SK-N-SH treated with all-trans-retinoic acid at 6 μM for 48 hours (cell line): ENCODE measurements at regions not wholly inside any gene's neighbourhood (a gene's known extent, or its start where the extent isn't known, plus 50 kb on each side); places are given as distances from the start of the nearest gene placed in this dataset.

Source experiments
- ATAC-seq: fragments of 200-7000 bp; cut with Tn5 transposase; 3 replicates; pipeline ENCODE4 v1.9.1; 2020; ENCODE audit warnings: mild to moderate bottlenecking, moderate library complexity
- ARNTL ChIP-seq: fragments of 450-650 bp; formaldehyde crosslinking; IDR thresholded peaks from 2 replicates; pipeline ENCODE4 v1.5.0; 2020; ENCODE audit warnings: low read depth, mild to moderate bottlenecking, moderate library complexity, borderline replicate concordance
- BACH2 ChIP-seq: fragments of 250-450 bp; sonication (Bioruptor Pico); IDR thresholded peaks from 2 replicates; pipeline ENCODE4 v1.9.0; 2021; ENCODE audit warnings: mild to moderate bottlenecking, borderline replicate concordance
- CSDC2 ChIP-seq: fragments of 250-450 bp; sonication (Bioruptor Pico); IDR thresholded peaks from 2 replicates; pipeline ENCODE4 v1.5.0; 2020; ENCODE audit warnings: mild to moderate bottlenecking, moderate library complexity
- ESRRG ChIP-seq: fragments of 250-450 bp; sonication (Bioruptor Pico); IDR thresholded peaks from 2 replicates; pipeline ENCODE4 v1.6.1; 2021; ENCODE audit warnings: mild to moderate bottlenecking
- GLIS3 ChIP-seq: fragments of 250-450 bp; sonication (Bioruptor Pico); IDR thresholded peaks from 2 replicates; pipeline ENCODE4 v1.5.0; 2020; ENCODE audit warnings: mild to moderate bottlenecking, moderate library complexity
- ISL1 ChIP-seq: fragments of 250-450 bp; sonication (Bioruptor Pico); IDR thresholded peaks from 2 replicates; pipeline ENCODE4 v2.1.2; 2022; ENCODE audit warnings: mild to moderate bottlenecking, moderate library complexity
- OSR1 ChIP-seq: fragments of 250-450 bp; sonication (Bioruptor Pico); IDR thresholded peaks from 2 replicates; pipeline ENCODE4 v1.8.0; 2022; ENCODE audit warnings: moderate library complexity, mild to moderate bottlenecking, inconsistent platforms
- POU6F1 ChIP-seq: fragments of 250-450 bp; sonication (Bioruptor Pico); IDR thresholded peaks from 2 replicates; pipeline ENCODE4 v1.8.0; 2021; ENCODE audit warnings: low read depth, mild to moderate bottlenecking, moderate library complexity, borderline replicate concordance
- PPARA ChIP-seq: fragments of 250-450 bp; sonication (Bioruptor Pico); IDR thresholded peaks from 2 replicates; pipeline ENCODE4 v1.5.0; 2020; ENCODE audit warnings: mild to moderate bottlenecking, borderline replicate concordance
- RARB ChIP-seq: fragments of 250-450 bp; sonication (Bioruptor Pico); IDR thresholded peaks from 2 replicates; pipeline ENCODE4 v1.8.0; 2021; ENCODE audit warnings: mild to moderate bottlenecking, moderate library complexity
- SNAI2 ChIP-seq: fragments of 250-450 bp; sonication (Bioruptor Pico); IDR thresholded peaks from 2 replicates; pipeline ENCODE4 v1.5.0; 2020; ENCODE audit warnings: mild to moderate bottlenecking, moderate library complexity
- TOX ChIP-seq: fragments of 250-450 bp; sonication (Bioruptor Pico); IDR thresholded peaks from 2 replicates; pipeline ENCODE4 v1.8.0; 2021; ENCODE audit warnings: mild to moderate bottlenecking, moderate library complexity, borderline replicate concordance
- ZC3H10 ChIP-seq: fragments of 250-450 bp; sonication (Bioruptor Pico); IDR thresholded peaks from 2 replicates; pipeline ENCODE4 v1.5.1; 2021; ENCODE audit warnings: mild to moderate bottlenecking, moderate library complexity
- ZFP3 ChIP-seq: fragments of 250-450 bp; sonication (Bioruptor Pico); IDR thresholded peaks from 2 replicates; pipeline ENCODE4 v1.5.0; 2020; ENCODE audit warnings: mild to moderate bottlenecking, moderate library complexity
- ZFP30 ChIP-seq: fragments of 450-650 bp; formaldehyde crosslinking; IDR thresholded peaks from 2 replicates; pipeline ENCODE4 v1.5.0; 2022; ENCODE audit warnings: mild to moderate bottlenecking, moderate library complexity
- ZNF565 ChIP-seq: fragments of 450-650 bp; formaldehyde crosslinking; conservative IDR thresholded peaks from 2 replicates; pipeline ENCODE4 v1.5.0; 2020; ENCODE audit warnings: low read depth, mild to moderate bottlenecking, moderate library complexity
- ZNF70 ChIP-seq: fragments of 450-650 bp; formaldehyde crosslinking; IDR thresholded peaks from 2 replicates; pipeline ENCODE4 v1.5.0; 2020; ENCODE audit warnings: mild to moderate bottlenecking, moderate library complexity
- ZNF8 ChIP-seq: fragments of 450-650 bp; formaldehyde crosslinking; IDR thresholded peaks from 2 replicates; pipeline ENCODE4 v1.5.0; 2020; ENCODE audit warnings: mild to moderate bottlenecking, moderate library complexity
- TF ChIP-seq, protein P1 (sequence below): fragments of 250-450 bp; sonication (Bioruptor Pico); IDR thresholded peaks from 2 replicates; pipeline ENCODE4 v1.8.0; 2020; ENCODE audit warnings: mild to moderate bottlenecking, moderate library complexity, borderline replicate concordance
- TF ChIP-seq, protein P2 (sequence below): fragments of 250-450 bp; sonication (Bioruptor Pico); IDR thresholded peaks from 2 replicates; pipeline ENCODE4 v1.5.0; 2020; ENCODE audit warnings: mild to moderate bottlenecking, moderate library complexity
- TF ChIP-seq, protein P3 (sequence below): fragments of 250-450 bp; sonication (Bioruptor Pico); IDR thresholded peaks from 2 replicates; pipeline ENCODE4 v1.5.1; 2021; ENCODE audit warnings: mild to moderate bottlenecking, moderate library complexity

GRCh38 chr12:47560415-47560814, 145.4 kb downstream of the RPAP3 start:
- no peak for ATAC-seq
- no peak for TF ChIP-seq ISL1 (CRISPR knock-in tag)
- no peak for TF ChIP-seq CSDC2
- no peak for TF ChIP-seq POU6F1 (CRISPR knock-in tag)
- TF ChIP-seq ZNF565, result no peak
- TF ChIP-seq GLIS3, result no peak
- no peak for TF ChIP-seq ARNTL
- TF ChIP-seq, protein P1, sequence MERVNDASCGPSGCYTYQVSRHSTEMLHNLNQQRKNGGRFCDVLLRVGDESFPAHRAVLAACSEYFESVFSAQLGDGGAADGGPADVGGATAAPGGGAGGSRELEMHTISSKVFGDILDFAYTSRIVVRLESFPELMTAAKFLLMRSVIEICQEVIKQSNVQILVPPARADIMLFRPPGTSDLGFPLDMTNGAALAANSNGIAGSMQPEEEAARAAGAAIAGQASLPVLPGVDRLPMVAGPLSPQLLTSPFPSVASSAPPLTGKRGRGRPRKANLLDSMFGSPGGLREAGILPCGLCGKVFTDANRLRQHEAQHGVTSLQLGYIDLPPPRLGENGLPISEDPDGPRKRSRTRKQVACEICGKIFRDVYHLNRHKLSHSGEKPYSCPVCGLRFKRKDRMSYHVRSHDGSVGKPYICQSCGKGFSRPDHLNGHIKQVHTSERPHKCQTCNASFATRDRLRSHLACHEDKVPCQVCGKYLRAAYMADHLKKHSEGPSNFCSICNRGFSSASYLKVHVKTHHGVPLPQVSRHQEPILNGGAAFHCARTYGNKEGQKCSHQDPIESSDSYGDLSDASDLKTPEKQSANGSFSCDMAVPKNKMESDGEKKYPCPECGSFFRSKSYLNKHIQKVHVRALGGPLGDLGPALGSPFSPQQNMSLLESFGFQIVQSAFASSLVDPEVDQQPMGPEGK (CRISPR knock-in tag), result no peak
- no peak for TF ChIP-seq ZFP30 (CRISPR knock-in tag)
- TF ChIP-seq OSR1 (CRISPR knock-in tag), result no peak
- no peak for TF ChIP-seq ZC3H10 (CRISPR knock-in tag)
- no peak for TF ChIP-seq ZNF70 (CRISPR knock-in tag)
- no peak for TF ChIP-seq ESRRG (CRISPR knock-in tag)
- TF ChIP-seq, all 23 proteins: peak for 0

GRCh38 chr12:47558625-47559345, 147.0 kb downstream of the RPAP3 start:
- no peak for TF ChIP-seq ISL1 (CRISPR knock-in tag)
- TF ChIP-seq, protein P2, sequence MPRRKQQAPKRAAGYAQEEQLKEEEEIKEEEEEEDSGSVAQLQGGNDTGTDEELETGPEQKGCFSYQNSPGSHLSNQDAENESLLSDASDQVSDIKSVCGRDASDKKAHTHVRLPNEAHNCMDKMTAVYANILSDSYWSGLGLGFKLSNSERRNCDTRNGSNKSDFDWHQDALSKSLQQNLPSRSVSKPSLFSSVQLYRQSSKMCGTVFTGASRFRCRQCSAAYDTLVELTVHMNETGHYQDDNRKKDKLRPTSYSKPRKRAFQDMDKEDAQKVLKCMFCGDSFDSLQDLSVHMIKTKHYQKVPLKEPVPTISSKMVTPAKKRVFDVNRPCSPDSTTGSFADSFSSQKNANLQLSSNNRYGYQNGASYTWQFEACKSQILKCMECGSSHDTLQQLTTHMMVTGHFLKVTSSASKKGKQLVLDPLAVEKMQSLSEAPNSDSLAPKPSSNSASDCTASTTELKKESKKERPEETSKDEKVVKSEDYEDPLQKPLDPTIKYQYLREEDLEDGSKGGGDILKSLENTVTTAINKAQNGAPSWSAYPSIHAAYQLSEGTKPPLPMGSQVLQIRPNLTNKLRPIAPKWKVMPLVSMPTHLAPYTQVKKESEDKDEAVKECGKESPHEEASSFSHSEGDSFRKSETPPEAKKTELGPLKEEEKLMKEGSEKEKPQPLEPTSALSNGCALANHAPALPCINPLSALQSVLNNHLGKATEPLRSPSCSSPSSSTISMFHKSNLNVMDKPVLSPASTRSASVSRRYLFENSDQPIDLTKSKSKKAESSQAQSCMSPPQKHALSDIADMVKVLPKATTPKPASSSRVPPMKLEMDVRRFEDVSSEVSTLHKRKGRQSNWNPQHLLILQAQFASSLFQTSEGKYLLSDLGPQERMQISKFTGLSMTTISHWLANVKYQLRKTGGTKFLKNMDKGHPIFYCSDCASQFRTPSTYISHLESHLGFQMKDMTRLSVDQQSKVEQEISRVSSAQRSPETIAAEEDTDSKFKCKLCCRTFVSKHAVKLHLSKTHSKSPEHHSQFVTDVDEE, result no peak
- no peak for TF ChIP-seq CSDC2
- TF ChIP-seq ZFP30 (CRISPR knock-in tag), result no peak
- no peak for TF ChIP-seq ZNF8 (CRISPR knock-in tag)
- TF ChIP-seq ZFP3 (CRISPR knock-in tag), result no peak
- no peak for TF ChIP-seq GLIS3
- TF ChIP-seq BACH2 (CRISPR knock-in tag), result no peak
- no peak for TF ChIP-seq ARNTL
- no peak for TF ChIP-seq SNAI2 (CRISPR knock-in tag)
- TF ChIP-seq, protein P3, sequence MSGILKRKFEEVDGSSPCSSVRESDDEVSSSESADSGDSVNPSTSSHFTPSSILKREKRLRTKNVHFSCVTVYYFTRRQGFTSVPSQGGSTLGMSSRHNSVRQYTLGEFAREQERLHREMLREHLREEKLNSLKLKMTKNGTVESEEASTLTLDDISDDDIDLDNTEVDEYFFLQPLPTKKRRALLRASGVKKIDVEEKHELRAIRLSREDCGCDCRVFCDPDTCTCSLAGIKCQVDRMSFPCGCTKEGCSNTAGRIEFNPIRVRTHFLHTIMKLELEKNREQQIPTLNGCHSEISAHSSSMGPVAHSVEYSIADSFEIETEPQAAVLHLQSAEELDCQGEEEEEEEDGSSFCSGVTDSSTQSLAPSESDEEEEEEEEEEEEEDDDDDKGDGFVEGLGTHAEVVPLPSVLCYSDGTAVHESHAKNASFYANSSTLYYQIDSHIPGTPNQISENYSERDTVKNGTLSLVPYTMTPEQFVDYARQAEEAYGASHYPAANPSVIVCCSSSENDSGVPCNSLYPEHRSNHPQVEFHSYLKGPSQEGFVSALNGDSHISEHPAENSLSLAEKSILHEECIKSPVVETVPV, result no peak
- TF ChIP-seq TOX (CRISPR knock-in tag), result no peak
- TF ChIP-seq OSR1 (CRISPR knock-in tag), result no peak
- TF ChIP-seq, protein P1 (CRISPR knock-in tag), result no peak
- TF ChIP-seq ZNF565, result no peak
- no peak for TF ChIP-seq RARB
- TF ChIP-seq POU6F1 (CRISPR knock-in tag), result no peak
- no peak for TF ChIP-seq ZNF70 (CRISPR knock-in tag)
- TF ChIP-seq PPARA (CRISPR knock-in tag), result no peak
- no peak for ATAC-seq
